SH-SY5Y (cell line): ENCODE measurements at regions not wholly inside any gene's neighbourhood (a gene's known extent, or its start where the extent isn't known, plus 50 kb on each side); places are given as distances from the start of the nearest gene placed in this dataset.

Experiments used
- GATA2 ChIP-seq: IDR thresholded peaks from 2 replicates; pipeline ENCODE4 v1.6.1; 2011; ENCODE audit warnings: mild to moderate bottlenecking, low read depth, low read length
- GATA3 ChIP-seq: IDR thresholded peaks from 2 replicates; pipeline ENCODE4 v1.6.1; 2011; ENCODE audit warnings: low read depth, mild to moderate bottlenecking, low read length, moderate library complexity

- TF ChIP-seq GATA2 (no peak), GATA3 (no peak)
These were observed 317.5 kb downstream of the SFMBT2 start for GRCh38 chr10:7093368-7093767.
